Activated naive CD4-positive, alpha-beta T cell (primary cell): ENCODE measurements at regions not wholly inside any gene's neighbourhood (a gene's known extent, or its start where the extent isn't known, plus 50 kb on each side); places are given as distances from the start of the nearest gene placed in this dataset.
"Not testable (repeated sequence)": the region's sequence is repeated elsewhere in the genome, so short reads cannot be mapped to it uniquely, and the experiment has no call there.

Source experiments
- DNase-seq, 4 experiments: peaks; one replicate each; lab custom pipeline; 2025; lab: John Stamatoyannopoulos, UW

GRCh38 chr21:27371975-27372331 lies 405.1 kb upstream of the ADAMTS5 start:
- no peak for DNase-seq

- DNase-seq, result no peak
Measured at GRCh38 chr21:27371115-27371974, 404.5 kb upstream of the ADAMTS5 start.

- DNase-seq, result no peak
Measured at GRCh38 chr21:27369978-27370571, 403.2 kb upstream of the ADAMTS5 start.

GRCh38 chr21:27369234-27369633 lies 402.3 kb upstream of the ADAMTS5 start:
- DNase-seq, result no peak

- DNase-seq, result no peak
Measured at GRCh38 chr21:27366646-27367235, 399.9 kb upstream of the ADAMTS5 start.

- no peak for DNase-seq
Measured at GRCh38 chr21:27366036-27366435, 399.1 kb upstream of the ADAMTS5 start.

- no peak for DNase-seq
Measured at GRCh38 chr21:27365394-27365793, 398.5 kb upstream of the ADAMTS5 start.

- no peak for DNase-seq
Measured at GRCh38 chr21:27363719-27364477, 397.0 kb upstream of the ADAMTS5 start.

GRCh38 chr21:27362249-27362648 lies 395.4 kb upstream of the ADAMTS5 start:
- DNase-seq, result no peak

GRCh38 chr21:27359141-27359540 lies 392.3 kb upstream of the ADAMTS5 start:
- DNase-seq, result no peak

- no peak for DNase-seq
Measured at GRCh38 chr21:27352885-27353284, 386.0 kb upstream of the ADAMTS5 start.

GRCh38 chr21:27346041-27346448 lies 379.2 kb upstream of the ADAMTS5 start:
- DNase-seq, result no peak

- no peak for DNase-seq
Measured at GRCh38 chr21:27339902-27340301, 373.0 kb upstream of the ADAMTS5 start.

GRCh38 chr21:27338007-27338406 lies 371.1 kb upstream of the ADAMTS5 start:
- not testable (repeated sequence) for DNase-seq

- no peak for DNase-seq
Measured at GRCh38 chr21:27333096-27333495, 366.2 kb upstream of the ADAMTS5 start.

- no peak for DNase-seq
Measured at GRCh38 chr21:27329255-27329851, 362.5 kb upstream of the ADAMTS5 start.

GRCh38 chr21:27326301-27326700 lies 359.4 kb upstream of the ADAMTS5 start:
- DNase-seq, result no peak

GRCh38 chr21:27323331-27323730 lies 356.4 kb upstream of the ADAMTS5 start:
- no peak for DNase-seq

- no peak for DNase-seq
Measured at GRCh38 chr21:27321791-27322190, 354.9 kb upstream of the ADAMTS5 start.

GRCh38 chr21:27320868-27321267 lies 354.0 kb upstream of the ADAMTS5 start:
- DNase-seq, result no peak

- not testable (repeated sequence) for DNase-seq
Measured at GRCh38 chr21:27317601-27318000, 350.7 kb upstream of the ADAMTS5 start.

GRCh38 chr21:27315373-27315772 lies 348.5 kb upstream of the ADAMTS5 start:
- DNase-seq, result no peak
